Endothelial cell of umbilical vein (primary cell): ENCODE measurements at regions not wholly inside any gene's neighbourhood (a gene's known extent, or its start where the extent isn't known, plus 50 kb on each side); places are given as distances from the start of the nearest gene placed in this dataset.

ENCODE experiments used
- CTCF ChIP-seq, 2 donors: IDR thresholded peaks; 1 replicate in 1 of 2; 2 replicates in 1 of 2; pipeline ENCODE4 v1.5.1; 2011; ENCODE audit warnings: low read length in 2 of 2, mild to moderate bottlenecking in 2 of 2, moderate library complexity in 2 of 2, control low read depth in 1 of 2, inconsistent platforms in 1 of 2, low read depth in 1 of 2; ENCODE audit not compliant: insufficient read depth in 1 of 2; ENCODE audit errors: extremely low read depth in 1 of 2
- EZH2 ChIP-seq: IDR thresholded peaks from 2 replicates; pipeline ENCODE4 v1.6.1; 2012; ENCODE audit warnings: borderline replicate concordance, low read depth, mild to moderate bottlenecking, moderate library complexity, low read length, inconsistent platforms; ENCODE audit not compliant: severe bottlenecking
- MYC ChIP-seq: IDR thresholded peaks from one replicate; pipeline ENCODE4 v1.6.1; 2011; ENCODE audit warnings: mild to moderate bottlenecking, low read depth, low read length
- POLR2A ChIP-seq: IDR thresholded peaks from 2 replicates; pipeline ENCODE4 v1.6.1; 2012; ENCODE audit warnings: low read depth, mild to moderate bottlenecking, control low read depth, low read length

GRCh38 chr7:49341849-49342248 is 417.5 kb downstream of the CDC14C start:
- TF ChIP-seq POLR2A (no peak), CTCF (IDR thresholded peaks at IDR 0.05; ENCODE audit: extremely low read depth in 1 of 2, insufficient read depth in 1 of 2, low read depth in 1 of 2, low read length in 2 of 2) (no peak), EZH2 (no peak), MYC (no peak)
